GM12878 (cell line): ENCODE measurements at regions not wholly inside any gene's neighbourhood (a gene's known extent, or its start where the extent isn't known, plus 50 kb on each side); places are given as distances from the start of the nearest gene placed in this dataset.

ENCODE experiments used
- ATAC-seq: fragments of 200-7000 bp; cut with Tn5 transposase; 3 replicates; pipeline ENCODE4 v1.9.1; 2020; ENCODE audit warnings: mild to moderate bottlenecking, moderate library complexity
- BruUV-seq: library from RNA; stranded (reverse); fragments of 400-500 nt; replicated peaks from 2 replicates; lab custom pipeline; 2021; lab: Mats Ljungman, UMichigan
- CTCF ChIA-PET: fragments of 300-600 bp; sonication (Branson Sonifier 250); formaldehyde crosslinking; extraction: SDS; loops from one replicate; lab custom pipeline; 2021; ENCODE audit warnings: inconsistent platforms; lab: Yijun Ruan, JAX
- POLR2A ChIA-PET: fragments of 350-600 bp; formaldehyde crosslinking; extraction: SDS; loops from one replicate; lab custom pipeline; 2021; ENCODE audit warnings: inconsistent platforms; lab: Charles Lee
- RAD21 ChIA-PET: fragments of 300-600 bp; sonication (Branson Sonifier 250); formaldehyde crosslinking; loops from one replicate; lab custom pipeline; 2023; ENCODE audit warnings: antibody characterized with exemption; ENCODE audit not compliant: unreplicated experiment; lab: Charles Lee
- SMC1A ChIA-PET: fragments of 300-600 bp; sonication (Branson Sonifier 250); formaldehyde crosslinking; loops from one replicate; lab custom pipeline; 2023; ENCODE audit not compliant: unreplicated experiment, uncharacterized antibody; lab: Charles Lee
- DNase-seq: peaks from one replicate; pipeline ENCODE4 v3.0.0-alpha.2; 2011; ENCODE audit warnings: low read depth, low spot score
- FAIRE-seq: peaks from 3 replicates; lab custom pipeline; 2011; peaks lifted over from hg19 to GRCh38; lab: Jason Lieb, UNC
- H2AFZ ChIP-seq: 2 replicates; pipeline ENCODE4 v1.6.0; 2011; ENCODE audit warnings: low read depth, low read length, control low read depth; ENCODE audit not compliant: control insufficient read depth
- H3K27ac ChIP-seq: 2 replicates; pipeline ENCODE4 v1.5.1; 2011; ENCODE audit warnings: control low read depth; ENCODE audit not compliant: control insufficient read depth, insufficient read depth
- H3K27me3 ChIP-seq, 2 experiments: replicated peaks in 1 of 2; 2 replicates each; pipeline versions ENCODE4 v1.6.0 to v1.6.1; 2011; ENCODE audit warnings: low read length in 1 of 2; ENCODE audit not compliant: control insufficient read depth in 2 of 2, insufficient read depth in 2 of 2
- H3K36me3 ChIP-seq, 2 experiments: 2 replicates each; pipeline ENCODE4 v1.5.1; 2011; ENCODE audit warnings: low read length in 1 of 2; ENCODE audit not compliant: control insufficient read depth in 2 of 2, insufficient read depth in 2 of 2
- H3K4me1 ChIP-seq: 2 replicates; pipeline ENCODE4 v1.6.1; 2011; ENCODE audit warnings: mild to moderate bottlenecking, low read length, moderate library complexity, mixed read lengths; ENCODE audit not compliant: control insufficient read depth, insufficient read depth
- H3K4me2 ChIP-seq: 2 replicates; pipeline ENCODE4 v1.6.0; 2011; ENCODE audit warnings: control low read depth; ENCODE audit not compliant: control insufficient read depth, insufficient read depth
- H3K4me3 ChIP-seq: fragments of 200-600 bp; sonication (generic); 2 replicates; pipeline ENCODE4 v1.5.1; 2016
- H3K79me2 ChIP-seq: 2 replicates; pipeline ENCODE4 v1.6.0; 2011; ENCODE audit warnings: low read length; ENCODE audit not compliant: control insufficient read depth, insufficient read depth
- H3K9ac ChIP-seq: 2 replicates; pipeline ENCODE4 v1.8.0; 2011; ENCODE audit warnings: low read length, control low read depth, mixed read lengths; ENCODE audit not compliant: control insufficient read depth, insufficient read depth
- H3K9me3 ChIP-seq: replicated peaks from 3 replicates; pipeline ENCODE4 v1.5.1; 2011; ENCODE audit warnings: mild to moderate bottlenecking, low read length; ENCODE audit not compliant: control insufficient read depth, insufficient read depth
- H4K20me1 ChIP-seq: 2 replicates; pipeline ENCODE4 v1.6.0; 2011; ENCODE audit not compliant: control insufficient read depth, insufficient read depth
- BMI1 ChIP-seq: fragments of 450-650 bp; IDR thresholded peaks from 2 replicates; pipeline ENCODE4 v1.6.1; 2016; ENCODE audit warnings: mild to moderate bottlenecking, moderate library complexity, borderline replicate concordance
- GATAD2B ChIP-seq: fragments of 450-650 bp; conservative IDR thresholded peaks from 2 replicates; pipeline ENCODE4 v1.6.1; 2017; ENCODE audit warnings: low read depth, mild to moderate bottlenecking, moderate library complexity
- MAX ChIP-seq: IDR thresholded peaks from 2 replicates; pipeline ENCODE4 v1.6.1; 2012; ENCODE audit warnings: low read depth, low read length, improper control_type of control experiment
- PAX8 ChIP-seq: fragments of 450-650 bp; IDR thresholded peaks from 2 replicates; pipeline ENCODE4 v1.6.1; 2017; ENCODE audit warnings: mild to moderate bottlenecking, moderate library complexity
- PML ChIP-seq: IDR thresholded peaks from 2 replicates; pipeline ENCODE4 v1.6.1; 2012; ENCODE audit warnings: low read length, inconsistent platforms
- POLR2AphosphoS2 ChIP-seq: IDR thresholded peaks from 2 replicates; pipeline ENCODE4 v1.6.1; 2011; ENCODE audit warnings: low read depth, mild to moderate bottlenecking, low read length, improper control_type of control experiment, moderate library complexity
- PRDM15 ChIP-seq: fragments of 450-650 bp; formaldehyde crosslinking; IDR thresholded peaks from 2 replicates; pipeline ENCODE4 v1.4.0; 2020; ENCODE audit warnings: mild to moderate bottlenecking, moderate library complexity
- SREBF1 ChIP-seq: IDR thresholded peaks from 2 replicates; pipeline ENCODE4 v1.6.1; 2012; ENCODE audit warnings: mild to moderate bottlenecking, low read length
- SREBF2 ChIP-seq: IDR thresholded peaks from 2 replicates; pipeline ENCODE4 v1.6.1; 2012; ENCODE audit warnings: mild to moderate bottlenecking, low read length
- STAT3 ChIP-seq: IDR thresholded peaks from 2 replicates; pipeline ENCODE4 v1.6.1; 2011; ENCODE audit warnings: low read depth, low read length, improper control_type of control experiment
- TARDBP ChIP-seq: IDR thresholded peaks from 2 replicates; pipeline ENCODE4 v1.6.1; 2016; ENCODE audit warnings: borderline replicate concordance
- TCF3 ChIP-seq: IDR thresholded peaks from 2 replicates; pipeline ENCODE4 v1.6.1; 2012; ENCODE audit warnings: low read depth, mild to moderate bottlenecking, low read length, borderline replicate concordance; ENCODE audit not compliant: insufficient read depth
- ZNF24 ChIP-seq: fragments of 450-650 bp; IDR thresholded peaks from 2 replicates; pipeline ENCODE4 v1.6.1; 2017; ENCODE audit warnings: antibody characterized with exemption, mild to moderate bottlenecking
- WGBS: methylation state at CpG from one replicate; pipeline ENCODE4 v1.1.6; 2016; ENCODE audit warnings: low lambda C conversion rate; ENCODE audit not compliant: insufficient replicate concordance, insufficient coverage; ENCODE audit errors: missing lambda C conversion rate; 5-methylcytosine and 5-hydroxymethylcytosine counted together
- in situ Hi-C: fragments of 300-500 bp; cut with MboI; formaldehyde crosslinking; loops from 9 replicates; pipeline ENCODE4 v1.14.3; 2018; ENCODE audit warnings: mixed read lengths
- intact Hi-C: fragments of 100-400 bp; cut with micrococcal nuclease; formaldehyde crosslinking; loops from one replicate; pipeline ENCODE4 v1.14.2; 2022; ENCODE audit not compliant: unreplicated experiment

GRCh38 chrX:104411800-104412199 lies 154.2 kb upstream of the IL1RAPL2 start:
- no TSS peak for BruUV-seq
- DNase-seq (no peak), ATAC-seq (no peak), FAIRE-seq (no peak)
- TF ChIP-seq PML = no peak
- in situ Hi-C loops (no loop called here), intact Hi-C loops (no loop called here)
- Histone ChIP-seq H4K20me1 (no peaks in the 10 kb centered on the region), H3K79me2 (no peaks in the 10 kb centered on the region), H3K4me3 (no peak overlapping the region), H3K4me1 (no peaks in the 10 kb centered on the region), H3K9me3 (no peaks in the 10 kb centered on the region), H3K4me2 (no peak overlapping the region), H2AFZ (no peak overlapping the region), H3K27me3 (no peaks in the 10 kb centered on the region), H3K9ac (no peak overlapping the region), H3K27ac (no peak overlapping the region), H3K36me3 (no peaks in the 10 kb centered on the region)
- CTCF ChIA-PET = no interaction called here
- RAD21 ChIA-PET = no interaction called here
- WGBS = 5% methylated on average over 3 of the region's 3 CpGs
- SMC1A ChIA-PET = no interaction called here
- POLR2A ChIA-PET = no interaction called here

GRCh38 chrX:104400387-104400786 lies 145.7 kb upstream of the ESX1 start:
- Histone ChIP-seq H3K79me2 (no peaks in the 10 kb centered on the region), H3K9ac (no peak overlapping the region), H3K36me3 (no peaks in the 10 kb centered on the region), H3K4me3 (no peak overlapping the region), H3K4me2 (no peak overlapping the region), H4K20me1 (no peaks in the 10 kb centered on the region), H3K4me1 (no peaks in the 10 kb centered on the region), H2AFZ (no peak overlapping the region), H3K27me3 (no peaks in the 10 kb centered on the region), H3K27ac (no peak overlapping the region), H3K9me3 (no peaks in the 10 kb centered on the region)
- no peak for DNase-seq
- CTCF ChIA-PET = no interaction called here
- in situ Hi-C loops (no loop called here), intact Hi-C loops (no loop called here)
- POLR2A ChIA-PET = no interaction called here
- no peak for ATAC-seq
- 20% methylated on average over 1 of the region's 1 CpG for WGBS
- RAD21 ChIA-PET = no interaction called here
- BruUV-seq = no TSS peak
- SMC1A ChIA-PET = no interaction called here
- no peak for FAIRE-seq
- TF ChIP-seq GATAD2B = no peak
- no peak for TF ChIP-seq PAX8
- TF ChIP-seq ZNF24 = no peak
- TF ChIP-seq TARDBP = no peak
- no peak for TF ChIP-seq MAX
- TF ChIP-seq BMI1 = no peak
- no peak for TF ChIP-seq STAT3
- no peak for TF ChIP-seq PRDM15
- TF ChIP-seq POLR2AphosphoS2 = no peak
- TF ChIP-seq TCF3 = no peak
- no peak for TF ChIP-seq SREBF1
- TF ChIP-seq SREBF2 = no peak
